Thyroid gland (tissue), 4 donors: ENCODE measurements at regions not wholly inside any gene's neighbourhood (a gene's known extent, or its start where the extent isn't known, plus 50 kb on each side); places are given as distances from the start of the nearest gene placed in this dataset.

Source experiments
- POLR2A ChIP-seq, 2 donors: fragments of 450-650 bp; IDR thresholded peaks; one replicate each; pipeline ENCODE4 v1.6.1; 2017; ENCODE audit warnings: antibody characterized with exemption in 2 of 2, mild to moderate bottlenecking in 2 of 2, moderate library complexity in 1 of 2
- TF ChIP-seq, protein P1 (sequence below), 6 experiments: fragments of 200-600 bp in 3 of 6; fragments of 450-650 bp in 3 of 6; sonication (generic) in 3 of 6; IDR thresholded peaks; one replicate each; pipeline ENCODE4 v1.5.1; 2016 to 2019; ENCODE audit warnings: antibody characterized with exemption in 6 of 6, mild to moderate bottlenecking in 2 of 6, inconsistent platforms in 1 of 6, moderate library complexity in 1 of 6

DNA sequence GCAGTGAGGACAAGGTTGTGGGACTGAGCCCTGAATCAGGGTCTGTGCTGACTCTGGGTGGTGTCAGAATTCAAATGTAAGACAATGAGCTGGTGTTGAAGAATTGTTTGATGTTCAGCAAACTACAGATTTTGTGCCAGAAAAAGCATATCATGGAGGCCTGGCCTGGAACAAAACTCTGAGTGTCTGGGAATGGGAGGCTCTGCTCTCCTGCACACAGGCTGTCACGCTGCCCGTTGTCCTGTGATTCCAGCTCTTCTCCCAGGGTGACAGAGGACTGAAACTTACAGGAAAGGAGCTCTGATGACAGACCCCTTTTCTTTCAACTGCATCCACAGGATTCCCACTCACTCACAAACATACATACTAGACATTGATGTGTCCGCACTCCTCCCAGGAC is 120.1 kb downstream of the ZNF486 start:
- TF ChIP-seq POLR2A (IDR thresholded peaks at IDR 0.05) = no peak
- TF ChIP-seq, protein P1, sequence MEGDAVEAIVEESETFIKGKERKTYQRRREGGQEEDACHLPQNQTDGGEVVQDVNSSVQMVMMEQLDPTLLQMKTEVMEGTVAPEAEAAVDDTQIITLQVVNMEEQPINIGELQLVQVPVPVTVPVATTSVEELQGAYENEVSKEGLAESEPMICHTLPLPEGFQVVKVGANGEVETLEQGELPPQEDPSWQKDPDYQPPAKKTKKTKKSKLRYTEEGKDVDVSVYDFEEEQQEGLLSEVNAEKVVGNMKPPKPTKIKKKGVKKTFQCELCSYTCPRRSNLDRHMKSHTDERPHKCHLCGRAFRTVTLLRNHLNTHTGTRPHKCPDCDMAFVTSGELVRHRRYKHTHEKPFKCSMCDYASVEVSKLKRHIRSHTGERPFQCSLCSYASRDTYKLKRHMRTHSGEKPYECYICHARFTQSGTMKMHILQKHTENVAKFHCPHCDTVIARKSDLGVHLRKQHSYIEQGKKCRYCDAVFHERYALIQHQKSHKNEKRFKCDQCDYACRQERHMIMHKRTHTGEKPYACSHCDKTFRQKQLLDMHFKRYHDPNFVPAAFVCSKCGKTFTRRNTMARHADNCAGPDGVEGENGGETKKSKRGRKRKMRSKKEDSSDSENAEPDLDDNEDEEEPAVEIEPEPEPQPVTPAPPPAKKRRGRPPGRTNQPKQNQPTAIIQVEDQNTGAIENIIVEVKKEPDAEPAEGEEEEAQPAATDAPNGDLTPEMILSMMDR (IDR thresholded peaks at IDR 0.05) = no peak
